IPS DF 6.9 (cell line): ENCODE measurements at regions not wholly inside any gene's neighbourhood (a gene's known extent, or its start where the extent isn't known, plus 50 kb on each side); places are given as distances from the start of the nearest gene placed in this dataset.
A peak's percentile ranks its signal among the peaks of the same experiment; 100 is the strongest.

Experiments
- DNase-seq: peaks from one replicate; pipeline ENCODE4 v3.0.0-alpha.2; 2013; ENCODE audit warnings: low read depth, low spot score
- H3K27ac ChIP-seq: one replicate; pipeline ENCODE4 v1.5.1; 2013; ENCODE audit warnings: low read length, control low read depth
- H3K27me3 ChIP-seq: 2 replicates; pipeline ENCODE4 v1.6.1; 2013; ENCODE audit warnings: mild to moderate bottlenecking, low read length; ENCODE audit not compliant: control insufficient read depth, insufficient read depth
- H3K36me3 ChIP-seq: 2 replicates; pipeline ENCODE4 v1.6.1; 2013; ENCODE audit warnings: low read length; ENCODE audit not compliant: control insufficient read depth, insufficient read depth
- H3K4me1 ChIP-seq: 2 replicates; pipeline ENCODE4 v1.6.1; 2013; ENCODE audit warnings: low read length; ENCODE audit not compliant: control insufficient read depth, insufficient read depth
- H3K4me3 ChIP-seq: 2 replicates; pipeline ENCODE4 v1.5.1; 2013; ENCODE audit warnings: mild to moderate bottlenecking, low read length
- H3K9me3 ChIP-seq: 2 replicates; pipeline ENCODE4 v1.6.1; 2013; ENCODE audit warnings: low read length, inconsistent platforms; ENCODE audit not compliant: control insufficient read depth, insufficient read depth
- WGBS: extraction: QIAGEN DNeasy Blood & Tissue Kit; methylation state at CpG from one replicate; pipeline ENCODE4 v1.1.7; 2013; ENCODE audit warnings: mixed read lengths, missing lambda C conversion rate; ENCODE audit not compliant: insufficient read length, insufficient coverage; 5-methylcytosine and 5-hydroxymethylcytosine counted together

- H3K27me3 ChIP-seq = no peaks in the 10 kb centered on the region
- no peak overlapping the region for H3K4me3 ChIP-seq
- no peak overlapping the region for H3K27ac ChIP-seq
- WGBS = no CpG with 5 or more reads among the region's 6 CpGs
- DNase-seq = no peak
- peaks cover 9% of the 10 kb centered on the region; the same call in 1 of the 2 replicates for H3K4me1 ChIP-seq
- H3K36me3 ChIP-seq = no peaks in the 10 kb centered on the region; the same call in 1 of the 2 replicates
- H3K9me3 ChIP-seq = no peaks in the 10 kb centered on the region; the same call in 1 of the 2 replicates
Observed at GRCh38 chr2:776038-776437, 98.8 kb upstream of the TMEM18 start.

- no CpG with 5 or more reads among the region's 7 CpGs for WGBS
- Histone ChIP-seq H3K4me1 (peaks cover 8% of the 10 kb centered on the region; the same call in 1 of the 2 replicates), H3K27me3 (no peaks in the 10 kb centered on the region), H3K9me3 (no peaks in the 10 kb centered on the region), H3K27ac (no peak overlapping the region), H3K36me3 (no peaks in the 10 kb centered on the region; the same call in 1 of the 2 replicates), H3K4me3 (no peak overlapping the region)
- DNase-seq = peak; percentile 27
Observed at GRCh38 chr2:774436-774835, 97.2 kb upstream of the TMEM18 start.

- Histone ChIP-seq H3K27me3 (no peaks in the 10 kb centered on the region), H3K9me3 (no peaks in the 10 kb centered on the region), H3K36me3 (no peaks in the 10 kb centered on the region; the same call in 1 of the 2 replicates), H3K4me3 (no peak overlapping the region), H3K4me1 (peaks cover 8% of the 10 kb centered on the region; the same call in 1 of the 2 replicates), H3K27ac (no peak overlapping the region)
- no CpG with 5 or more reads among the region's 11 CpGs for WGBS
- DNase-seq = no peak
Observed at GRCh38 chr2:773256-774160, 96.3 kb upstream of the TMEM18 start.

- no peaks in the 10 kb centered on the region for H3K27me3 ChIP-seq
- H3K4me1 ChIP-seq = peaks cover 6% of the 10 kb centered on the region; the same call in 1 of the 2 replicates
- H3K4me3 ChIP-seq = no peak overlapping the region
- H3K9me3 ChIP-seq = no peaks in the 10 kb centered on the region
- DNase-seq = no peak
- no peaks in the 10 kb centered on the region; the same call in 1 of the 2 replicates for H3K36me3 ChIP-seq
- no CpG with 5 or more reads among the region's 12 CpGs for WGBS
- H3K27ac ChIP-seq = no peak overlapping the region
Observed at GRCh38 chr2:771538-771937, 94.3 kb upstream of the TMEM18 start.

GRCh38 chr2:770776-771175 lies 93.6 kb upstream of the TMEM18 start:
- no peaks in the 10 kb centered on the region for H3K27me3 ChIP-seq
- H3K27ac ChIP-seq = no peak overlapping the region
- H3K36me3 ChIP-seq = no peaks in the 10 kb centered on the region; the same call in 1 of the 2 replicates
- DNase-seq = no peak
- H3K4me1 ChIP-seq = peaks cover 5% of the 10 kb centered on the region; the same call in 1 of the 2 replicates
- no CpG with 5 or more reads among the region's 2 CpGs for WGBS
- H3K4me3 ChIP-seq = no peak overlapping the region
- H3K9me3 ChIP-seq = no peaks in the 10 kb centered on the region

GRCh38 chr2:769771-770170 lies 92.6 kb upstream of the TMEM18 start:
- no CpG with 5 or more reads among the region's 2 CpGs for WGBS
- Histone ChIP-seq H3K27me3 (no peaks in the 10 kb centered on the region), H3K4me3 (no peak overlapping the region)

GRCh38 chr2:768451-768850 lies 91.2 kb upstream of the TMEM18 start:
- no peak overlapping the region for H3K27ac ChIP-seq
- H3K4me3 ChIP-seq = no peak overlapping the region
- 0 out of 2 replicates have a peak, but pooled peaks cover 1% of the 10 kb centered on the region for H3K4me1 ChIP-seq
- no CpG with 5 or more reads among the region's 10 CpGs for WGBS
- H3K27me3 ChIP-seq = no peaks in the 10 kb centered on the region
- no peaks in the 10 kb centered on the region; the same call in 1 of the 2 replicates for H3K36me3 ChIP-seq
- H3K9me3 ChIP-seq = no peaks in the 10 kb centered on the region
- DNase-seq = no peak

More at GRCh38 chr2:769771-770170, 92.6 kb upstream of the TMEM18 start:
- Histone ChIP-seq H3K4me1 (peaks cover 5% of the 10 kb centered on the region; the same call in 1 of the 2 replicates), H3K9me3 (no peaks in the 10 kb centered on the region), H3K27ac (no peak overlapping the region), H3K36me3 (no peaks in the 10 kb centered on the region; the same call in 1 of the 2 replicates)
- DNase-seq = no peak

GRCh38 chr2:767944-768343 lies 90.7 kb upstream of the TMEM18 start:
- Histone ChIP-seq H3K36me3 (no peaks in the 10 kb centered on the region; the same call in 1 of the 2 replicates), H3K9me3 (no peaks in the 10 kb centered on the region), H3K4me1 (0 out of 2 replicates have a peak, but pooled peaks cover 1% of the 10 kb centered on the region), H3K27me3 (no peaks in the 10 kb centered on the region), H3K4me3 (no peak overlapping the region), H3K27ac (no peak overlapping the region)
- no peak for DNase-seq
- no CpG with 5 or more reads among the region's 4 CpGs for WGBS

- WGBS = no CpG with 5 or more reads among the region's 9 CpGs
Observed at GRCh38 chr2:767440-767839, 90.2 kb upstream of the TMEM18 start.

GRCh38 chr2:766255-766654 lies 89.0 kb upstream of the TMEM18 start:
- H3K27me3 ChIP-seq = no peaks in the 10 kb centered on the region
- H3K36me3 ChIP-seq = no peaks in the 10 kb centered on the region
- DNase-seq = no peak
- H3K9me3 ChIP-seq = no peaks in the 10 kb centered on the region
- no CpG with 5 or more reads among the region's 13 CpGs for WGBS
- H3K27ac ChIP-seq = no peak overlapping the region
- 0 out of 2 replicates have a peak, but pooled peaks cover 1% of the 10 kb centered on the region for H3K4me1 ChIP-seq
- H3K4me3 ChIP-seq = no peak overlapping the region

More at GRCh38 chr2:767440-767839, 90.2 kb upstream of the TMEM18 start:
- Histone ChIP-seq H3K27ac (no peak overlapping the region), H3K4me3 (no peak overlapping the region), H3K27me3 (no peaks in the 10 kb centered on the region), H3K36me3 (no peaks in the 10 kb centered on the region; the same call in 1 of the 2 replicates), H3K9me3 (no peaks in the 10 kb centered on the region), H3K4me1 (0 out of 2 replicates have a peak, but pooled peaks cover 1% of the 10 kb centered on the region)
- no peak for DNase-seq
